WTC11 (cell line): ENCODE measurements at regions not wholly inside any gene's neighbourhood (a gene's known extent, or its start where the extent isn't known, plus 50 kb on each side); places are given as distances from the start of the nearest gene placed in this dataset.

Source experiments
- SMAD3 ChIP-seq: sonication (generic); formaldehyde crosslinking; IDR thresholded peaks from 2 replicates; pipeline ENCODE4 v1.8.0; 2022; ENCODE audit warnings: missing genetic modification reagents, mild to moderate bottlenecking, borderline replicate concordance
- TF ChIP-seq, protein P1 (sequence below): fragments of 200-600 bp; IDR thresholded peaks from 2 replicates; pipeline ENCODE4 v1.8.0; 2022; ENCODE audit warnings: antibody characterized with exemption

GRCh38 chr14:21867541-21867940 lies 193.9 kb upstream of the OR4E1 start:
- TF ChIP-seq, protein P1, sequence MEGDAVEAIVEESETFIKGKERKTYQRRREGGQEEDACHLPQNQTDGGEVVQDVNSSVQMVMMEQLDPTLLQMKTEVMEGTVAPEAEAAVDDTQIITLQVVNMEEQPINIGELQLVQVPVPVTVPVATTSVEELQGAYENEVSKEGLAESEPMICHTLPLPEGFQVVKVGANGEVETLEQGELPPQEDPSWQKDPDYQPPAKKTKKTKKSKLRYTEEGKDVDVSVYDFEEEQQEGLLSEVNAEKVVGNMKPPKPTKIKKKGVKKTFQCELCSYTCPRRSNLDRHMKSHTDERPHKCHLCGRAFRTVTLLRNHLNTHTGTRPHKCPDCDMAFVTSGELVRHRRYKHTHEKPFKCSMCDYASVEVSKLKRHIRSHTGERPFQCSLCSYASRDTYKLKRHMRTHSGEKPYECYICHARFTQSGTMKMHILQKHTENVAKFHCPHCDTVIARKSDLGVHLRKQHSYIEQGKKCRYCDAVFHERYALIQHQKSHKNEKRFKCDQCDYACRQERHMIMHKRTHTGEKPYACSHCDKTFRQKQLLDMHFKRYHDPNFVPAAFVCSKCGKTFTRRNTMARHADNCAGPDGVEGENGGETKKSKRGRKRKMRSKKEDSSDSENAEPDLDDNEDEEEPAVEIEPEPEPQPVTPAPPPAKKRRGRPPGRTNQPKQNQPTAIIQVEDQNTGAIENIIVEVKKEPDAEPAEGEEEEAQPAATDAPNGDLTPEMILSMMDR, result no peak
- TF ChIP-seq SMAD3 (CRISPR knock-in tag), result no peak
